GM23248 (cell line): ENCODE measurements at regions not wholly inside any gene's neighbourhood (a gene's known extent, or its start where the extent isn't known, plus 50 kb on each side); places are given as distances from the start of the nearest gene placed in this dataset.

ENCODE experiments used
- EZH2 ChIP-seq: fragments of 200-600 bp; sonication (generic); IDR thresholded peaks from 2 replicates; pipeline ENCODE4 v1.6.1; 2018; ENCODE audit warnings: antibody characterized with exemption, mild to moderate bottlenecking; ENCODE audit not compliant: insufficient read depth, poor library complexity, severe bottlenecking
- EZH2phosphoT487 ChIP-seq: fragments of 200-600 bp; sonication (generic); IDR thresholded peaks from 2 replicates; pipeline ENCODE4 v1.6.1; 2018; ENCODE audit warnings: antibody characterized with exemption, moderate library complexity, mild to moderate bottlenecking, low read depth; ENCODE audit not compliant: insufficient read depth

GRCh38 chr17:33990943-33991706 is 264.0 kb upstream of the CCL2 start:
- no peak for TF ChIP-seq EZH2
- TF ChIP-seq EZH2phosphoT487, result no peak
